Natural killer cell (primary cell): ENCODE measurements at regions not wholly inside any gene's neighbourhood (a gene's known extent, or its start where the extent isn't known, plus 50 kb on each side); places are given as distances from the start of the nearest gene placed in this dataset.
A peak's percentile ranks its signal among the peaks of the same experiment; 100 is the strongest.
"Not testable (repeated sequence)": the region's sequence is repeated elsewhere in the genome, so short reads cannot be mapped to it uniquely, and the experiment has no call there.

Experiments used
- ATAC-seq, 3 donors: fragments of 150-1000 bp in 2 of 3; fragments of 200-7000 bp in 1 of 3; cut with Tn5 transposase; 1 replicate in 1 of 3; 2 replicates in 2 of 3; pipeline ENCODE4 v1.10.0; 2021; ENCODE audit warnings: mild to moderate bottlenecking in 2 of 3, moderate library complexity in 2 of 3
- DNase-seq, 2 donors: peaks; one replicate each; pipeline versions ENCODE4 v3.0.0 to v3.0.0-alpha.2; 2013 to 2021; ENCODE audit warnings: mixed read lengths in 1 of 2
- H3K27ac ChIP-seq: one replicate; pipeline ENCODE4 v1.5.1; 2013; ENCODE audit warnings: mild to moderate bottlenecking, low read length
- H3K27me3 ChIP-seq: one replicate; pipeline ENCODE4 v1.6.1; 2013; ENCODE audit warnings: low read length; ENCODE audit not compliant: control insufficient read depth, insufficient read depth
- H3K36me3 ChIP-seq: one replicate; pipeline ENCODE4 v1.6.1; 2013; ENCODE audit warnings: low read length; ENCODE audit not compliant: control insufficient read depth, insufficient read depth
- H3K4me1 ChIP-seq: one replicate; pipeline ENCODE4 v1.6.1; 2013; ENCODE audit warnings: low read length; ENCODE audit not compliant: control insufficient read depth, insufficient read depth
- H3K4me3 ChIP-seq: one replicate; pipeline ENCODE4 v1.5.1; 2013; ENCODE audit warnings: low read length
- H3K9me3 ChIP-seq: one replicate; pipeline ENCODE4 v1.6.1; 2013; ENCODE audit warnings: low read length; ENCODE audit not compliant: control insufficient read depth, insufficient read depth
- H3K27ac Mint-ChIP-seq, 2 donors: one replicate each; pipeline ENCODE4 v1.8.0; 2022; ENCODE audit warnings: mild to moderate bottlenecking in 2 of 2, mixed read lengths in 2 of 2, moderate library complexity in 1 of 2
- H3K27me3 Mint-ChIP-seq, 2 donors: one replicate each; pipeline ENCODE4 v1.8.0; 2022; ENCODE audit warnings: low read depth in 2 of 2, mixed read lengths in 2 of 2
- H3K36me3 Mint-ChIP-seq: one replicate; pipeline ENCODE4 v1.8.0; 2022; ENCODE audit warnings: mixed read lengths
- H3K4me1 Mint-ChIP-seq, 2 donors: one replicate each; pipeline ENCODE4 v1.8.0; 2022; ENCODE audit warnings: mixed read lengths in 2 of 2
- H3K4me3 Mint-ChIP-seq: one replicate; pipeline ENCODE4 v1.8.0; 2022; ENCODE audit warnings: mild to moderate bottlenecking, moderate library complexity, mixed read lengths
- H3K9me3 Mint-ChIP-seq, 2 donors: one replicate each; pipeline ENCODE4 v1.8.0; 2022; ENCODE audit warnings: mixed read lengths in 2 of 2
- CTCF ChIP-seq: fragments of 200-600 bp; IDR thresholded peaks from one replicate; pipeline ENCODE4 v1.8.0; 2022; ENCODE audit warnings: antibody characterized with exemption
- WGBS: methylation state at CpG from one replicate; pipeline ENCODE4 v1.1.7; 2013; ENCODE audit warnings: missing lambda C conversion rate; ENCODE audit not compliant: insufficient coverage; 5-methylcytosine and 5-hydroxymethylcytosine counted together
- intact Hi-C: fragments of 100-400 bp; cut with micrococcal nuclease; formaldehyde crosslinking; loops from one replicate; pipeline ENCODE4 v1.14.2; 2022

- Mint-ChIP-seq H3K36me3 (no peaks in the 10 kb centered on the region), H3K4me1 (no peaks in the 10 kb centered on the region), H3K9me3 (peaks cover 0 to 4% of the 10 kb centered on the region in 2 donors), H3K27me3 (peaks cover 0 to 14% of the 10 kb centered on the region in 2 donors), H3K27ac (no peak overlapping the region), H3K4me3 (no peak overlapping the region)
- H3K4me3 ChIP-seq = no peak overlapping the region
- H3K9me3 ChIP-seq = no peaks in the 10 kb centered on the region
- no peaks in the 10 kb centered on the region for H3K27me3 ChIP-seq
- H3K27ac ChIP-seq = no peak overlapping the region
- H3K36me3 ChIP-seq = no peaks in the 10 kb centered on the region
- DNase-seq (peak in 1 of 2 donors; percentile 31), ATAC-seq (no peak)
- TF ChIP-seq CTCF = no peak
- H3K4me1 ChIP-seq = no peaks in the 10 kb centered on the region
- WGBS = 72% methylated on average over 7 of the region's 8 CpGs
- intact Hi-C loops = no loop called here
Measured at GRCh38 chr3:155995525-155996370, 124.6 kb upstream of the KCNAB1 start.

GRCh38 chr3:155996882-155997281 lies 123.5 kb upstream of the KCNAB1 start:
- Histone ChIP-seq H3K36me3 (no peaks in the 10 kb centered on the region), H3K4me3 (no peak overlapping the region), H3K4me1 (no peaks in the 10 kb centered on the region), H3K9me3 (no peaks in the 10 kb centered on the region), H3K27me3 (no peaks in the 10 kb centered on the region), H3K27ac (no peak overlapping the region)
- TF ChIP-seq CTCF = no peak
- Mint-ChIP-seq H3K4me3 (no peak overlapping the region), H3K27ac (no peak overlapping the region), H3K4me1 (no peaks in the 10 kb centered on the region), H3K36me3 (no peaks in the 10 kb centered on the region), H3K27me3 (peaks cover 0 to 21% of the 10 kb centered on the region in 2 donors), H3K9me3 (peaks cover 0 to 4% of the 10 kb centered on the region in 2 donors)
- 62% methylated on average over 3 of the region's 3 CpGs for WGBS
- ATAC-seq = no peak
- DNase-seq = no peak
- intact Hi-C loops = no loop called here

- ATAC-seq, H3K4me3 ChIP-seq, intact Hi-C loops, H3K9me3 ChIP-seq, H3K36me3 ChIP-seq, H3K27ac Mint-ChIP-seq, H3K9me3 Mint-ChIP-seq, H3K27me3 ChIP-seq, H3K4me1 Mint-ChIP-seq, H3K36me3 Mint-ChIP-seq, H3K4me3 Mint-ChIP-seq, H3K27ac ChIP-seq, H3K4me1 ChIP-seq, DNase-seq: not testable (repeated sequence)
- WGBS = 93% methylated on average over 3 of the region's 3 CpGs
- peaks cover 0 to 33% of the 10 kb centered on the region in 2 donors for H3K27me3 Mint-ChIP-seq
Measured at GRCh38 chr3:155998173-155998572, 122.2 kb upstream of the KCNAB1 start.

DNA sequence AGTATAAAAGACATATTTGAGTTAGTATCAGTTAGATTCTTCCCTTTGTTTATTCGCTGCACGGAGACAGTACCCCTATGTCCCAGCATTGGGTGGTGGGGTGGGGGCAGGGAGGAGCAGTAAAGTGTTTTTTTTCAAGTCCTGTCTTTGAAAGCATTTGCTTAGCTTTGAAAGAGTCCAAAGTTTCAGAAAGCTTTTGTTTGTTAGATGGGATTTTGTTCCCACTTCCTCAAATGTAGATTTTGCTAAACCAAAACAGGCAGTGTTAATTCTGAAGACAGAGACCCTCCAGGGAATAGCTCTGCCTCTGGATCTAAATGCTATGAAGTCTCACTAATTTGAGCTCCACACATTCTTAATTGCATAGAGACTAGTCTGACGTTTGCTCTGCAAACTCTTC lies 114.6 kb upstream of the KCNAB1 start:
- H3K9me3 ChIP-seq = no peaks in the 10 kb centered on the region
- no peaks in the 10 kb centered on the region for H3K9me3 Mint-ChIP-seq
- no peak overlapping the region for H3K4me3 Mint-ChIP-seq
- no peaks in the 10 kb centered on the region for H3K36me3 Mint-ChIP-seq
- no peak overlapping the region for H3K27ac ChIP-seq
- H3K36me3 ChIP-seq = no peaks in the 10 kb centered on the region
- H3K27ac Mint-ChIP-seq = no peak overlapping the region
- no peaks in the 10 kb centered on the region for H3K4me1 Mint-ChIP-seq
- 83% methylated on average over 2 of the region's 3 CpGs for WGBS
- no peak for DNase-seq
- H3K4me1 ChIP-seq = no peaks in the 10 kb centered on the region
- no peak for TF ChIP-seq CTCF
- no peak for ATAC-seq
- H3K27me3 ChIP-seq = no peaks in the 10 kb centered on the region
- intact Hi-C loops = no loop called here
- H3K27me3 Mint-ChIP-seq = peaks cover 6 to 31% of the 10 kb centered on the region in 2 donors
- no peak overlapping the region for H3K4me3 ChIP-seq
